GM21528 (cell line): ENCODE measurements at regions not wholly inside any gene's neighbourhood (a gene's known extent, or its start where the extent isn't known, plus 50 kb on each side); places are given as distances from the start of the nearest gene placed in this dataset.
"Not testable (repeated sequence)": the region's sequence is repeated elsewhere in the genome, so short reads cannot be mapped to it uniquely, and the experiment has no call there.

ENCODE experiments used
- ATAC-seq: cut with Tn5 transposase; IDR thresholded peaks from one replicate; pipeline ENCODE4 v1.9.1; 2021; ENCODE audit warnings: mild to moderate bottlenecking, moderate library complexity; ENCODE audit not compliant: unreplicated experiment, low FRiP score

DNA sequence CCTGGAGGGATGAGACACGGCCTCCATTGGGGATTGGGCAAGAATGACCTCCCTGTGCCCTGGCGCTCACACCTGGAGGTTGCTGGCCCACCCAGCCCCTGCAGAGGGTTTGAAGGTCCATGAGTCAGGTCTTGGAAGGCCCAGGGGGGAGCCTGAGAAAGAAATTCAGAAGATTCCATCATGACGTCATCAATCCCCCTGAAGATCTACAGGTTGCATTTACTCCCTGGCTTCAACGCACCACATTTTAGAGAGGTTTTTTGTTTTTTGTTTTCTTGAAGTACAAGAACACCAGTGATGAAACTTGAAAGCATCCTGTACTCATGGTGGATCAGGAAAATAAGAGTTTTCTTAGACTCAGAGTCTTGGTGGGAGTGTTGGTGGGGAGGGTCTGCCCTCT lies 82.4 kb upstream of the SLC25A33 start:
- no peak for ATAC-seq

DNA sequence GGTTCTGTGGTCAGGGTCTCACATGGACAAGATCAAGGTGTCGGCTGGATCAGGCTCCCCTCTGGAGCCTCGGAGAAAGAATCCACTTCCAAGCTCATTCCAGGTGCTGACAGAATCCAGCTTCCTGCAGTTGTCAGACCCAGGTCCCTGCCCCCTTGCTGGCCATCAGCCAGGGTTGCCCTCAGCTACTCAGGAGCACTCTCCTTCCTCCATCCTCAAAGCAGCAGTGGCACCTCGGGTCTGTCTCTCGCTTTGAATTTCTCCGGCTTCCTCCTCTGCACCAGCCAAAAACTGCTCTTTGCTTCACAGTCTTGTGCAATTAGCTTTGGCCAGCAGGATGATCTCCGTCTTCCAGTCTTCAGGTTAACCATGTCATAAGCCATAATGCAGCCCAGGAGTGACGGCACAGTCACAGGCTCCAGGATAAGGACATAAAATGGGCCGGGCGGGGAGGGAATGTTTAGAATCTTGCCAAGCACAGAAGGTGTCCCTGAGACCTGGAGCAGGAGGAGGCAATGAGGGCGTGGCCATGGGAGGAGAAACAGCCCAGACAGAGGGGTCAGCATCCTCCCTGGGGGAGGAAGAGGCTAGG lies 79.4 kb upstream of the SLC25A33 start:
- ATAC-seq = no peak

DNA sequence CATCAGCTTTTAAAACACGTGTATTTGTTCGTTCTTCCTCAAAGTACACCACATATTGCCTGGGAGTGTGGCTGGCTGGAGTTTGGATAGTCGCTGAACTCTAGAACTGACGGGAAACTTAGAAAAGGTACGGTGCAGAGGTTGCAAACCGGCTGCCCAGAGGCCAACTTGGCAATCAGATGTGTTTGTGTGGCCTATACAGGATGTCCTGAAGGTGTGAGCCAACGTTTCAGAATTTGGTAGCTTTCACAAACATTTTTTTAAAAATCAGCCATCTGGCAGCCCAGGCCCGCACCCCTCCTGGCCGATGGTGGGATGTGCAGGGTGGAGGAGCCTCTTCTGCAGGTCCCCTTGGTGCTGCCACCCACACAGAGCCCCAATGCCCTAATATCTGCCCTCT lies 73.6 kb upstream of the SLC25A33 start:
- ATAC-seq = no peak

- ATAC-seq = no peak
Measured at GRCh38 chr1:9466780-9467758, 72.2 kb upstream of the SLC25A33 start.

DNA sequence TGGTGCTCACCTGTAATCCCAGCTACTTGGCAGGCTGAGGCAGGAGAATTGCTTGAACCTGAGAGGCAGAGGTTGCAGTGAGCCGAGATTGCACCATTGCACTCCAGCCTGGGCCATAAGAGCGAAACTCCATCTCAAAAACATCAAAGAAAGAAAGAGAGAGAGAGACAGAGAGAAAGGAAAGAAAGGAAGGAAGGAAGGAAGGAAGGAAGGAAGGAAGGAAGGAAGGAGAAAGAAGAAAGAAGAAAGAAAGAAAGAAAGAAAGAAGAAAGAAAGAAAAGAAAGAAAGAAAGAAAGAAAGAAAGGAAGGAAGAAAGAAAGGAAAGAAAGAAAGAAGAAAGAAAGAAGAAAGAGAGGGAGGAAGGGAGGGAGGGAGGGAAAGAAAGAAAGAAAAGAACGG lies 69.4 kb upstream of the SLC25A33 start:
- not testable (repeated sequence) for ATAC-seq

DNA sequence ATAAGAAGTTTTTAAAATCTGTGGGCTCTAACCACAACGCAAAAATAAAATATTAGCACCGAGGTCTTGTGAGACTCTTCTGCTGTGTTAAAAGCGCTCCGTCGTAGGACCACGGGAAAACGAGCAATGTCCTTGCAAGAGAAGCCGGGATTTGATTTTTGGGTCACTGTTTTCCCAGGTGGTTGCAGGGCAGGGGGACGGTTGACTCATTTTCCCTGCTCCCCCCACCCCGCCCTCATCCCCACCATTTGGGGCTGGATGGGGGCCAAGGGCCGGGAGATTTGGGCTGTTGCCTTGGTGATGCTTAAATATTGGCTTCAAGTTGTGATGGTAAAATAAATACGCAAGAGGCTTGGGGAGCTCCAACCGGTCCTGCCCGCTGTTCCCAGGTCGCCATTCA lies 67.6 kb upstream of the SLC25A33 start:
- ATAC-seq = no peak

DNA sequence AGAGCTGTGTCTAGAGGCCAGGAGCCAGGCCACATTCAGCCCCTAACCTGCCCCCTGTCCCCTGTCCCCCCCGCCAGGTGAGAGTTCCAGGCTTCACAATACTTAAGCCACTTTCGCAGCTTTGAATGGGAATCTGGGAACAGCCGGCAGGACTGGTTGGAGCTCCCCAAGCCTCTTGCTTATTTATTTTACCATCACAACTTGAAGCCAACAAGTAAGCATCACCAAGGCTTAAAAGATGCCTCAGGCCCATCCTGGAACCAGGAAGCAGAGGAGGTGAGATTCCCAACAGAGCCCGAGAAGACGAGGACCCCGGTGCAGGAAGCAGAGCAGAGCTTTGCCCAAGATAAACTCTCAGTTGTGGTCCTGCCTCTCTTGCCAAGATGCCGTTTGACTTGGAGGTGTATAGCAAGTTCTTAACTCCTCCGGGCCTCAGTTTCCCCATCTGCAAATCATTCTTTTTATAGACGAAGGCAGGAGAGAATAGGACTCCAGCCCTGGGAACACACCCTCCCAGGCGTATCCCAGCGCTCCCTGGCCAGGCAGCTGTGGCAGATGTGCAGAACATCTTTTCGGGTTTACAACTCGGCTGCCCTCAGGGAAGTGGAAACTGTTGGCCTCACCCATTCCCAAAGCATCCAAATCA lies 66.8 kb upstream of the SLC25A33 start:
- no peak for ATAC-seq

DNA sequence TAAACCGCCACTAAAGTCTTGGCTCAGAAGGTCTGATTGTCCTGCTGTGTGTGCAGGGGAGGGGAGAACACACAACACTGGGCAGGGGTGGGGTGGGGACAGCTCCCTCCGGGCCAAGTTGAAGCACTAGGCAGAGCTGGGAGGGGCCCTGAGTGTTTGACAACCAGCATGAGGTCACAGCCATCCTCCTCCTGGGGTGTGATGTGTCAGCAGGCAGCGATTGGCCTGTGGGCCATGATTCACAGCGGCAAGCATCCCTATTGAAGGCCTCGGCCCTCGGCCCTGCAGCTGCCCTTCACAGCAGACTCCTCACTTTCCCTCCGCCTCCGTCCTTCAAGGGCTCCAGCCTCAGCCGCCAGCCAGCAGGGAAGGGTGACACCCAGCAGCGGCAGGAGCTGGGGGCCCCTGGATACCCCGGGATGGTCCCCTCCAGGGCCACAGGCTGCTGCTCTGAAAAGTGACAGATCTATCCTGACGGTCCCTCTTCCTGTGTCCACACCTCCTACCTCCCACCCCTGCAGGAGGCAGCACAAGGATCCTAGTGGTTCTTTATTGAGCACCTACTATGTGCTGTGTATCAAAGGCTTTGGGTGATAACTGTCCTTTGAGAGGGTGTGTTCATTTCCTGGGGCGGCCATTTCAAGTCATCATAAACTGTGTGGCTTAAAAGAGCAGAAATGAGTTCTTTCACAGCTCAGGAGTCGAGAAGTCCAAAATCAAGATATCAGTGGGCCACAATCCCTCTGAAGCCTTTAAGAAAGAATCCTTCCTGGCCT lies 66.0 kb upstream of the SLC25A33 start:
- ATAC-seq = no peak

DNA sequence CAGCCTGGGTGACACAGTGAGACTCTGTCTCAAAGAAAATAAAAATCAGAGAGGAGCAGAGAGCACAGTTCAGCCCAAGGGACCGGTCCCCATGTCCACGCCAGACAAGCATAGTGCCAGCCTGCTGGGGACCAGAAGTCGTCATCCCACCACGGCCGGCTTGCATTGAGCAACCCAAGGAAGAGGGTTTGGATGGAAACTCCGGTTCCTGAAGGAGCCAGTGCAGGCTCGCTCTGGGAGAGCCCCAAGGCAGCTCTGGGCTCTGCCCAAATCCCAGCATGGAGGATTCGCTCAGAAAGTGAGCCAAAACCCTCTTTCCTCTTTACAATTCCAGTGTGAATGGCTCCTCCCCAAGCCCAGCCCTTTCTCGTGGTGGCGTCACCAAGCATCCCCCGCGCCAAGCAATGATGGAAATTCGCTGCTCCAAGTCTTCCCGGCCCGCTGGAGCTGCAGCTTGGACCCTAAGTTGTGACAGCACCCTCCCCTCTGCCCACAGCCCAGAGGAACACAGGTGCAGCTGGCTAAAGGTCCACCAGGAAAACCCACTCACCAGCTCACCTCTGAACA lies 64.1 kb upstream of the SLC25A33 start:
- ATAC-seq = no peak

GRCh38 chr1:9476790-9477463 lies 62.3 kb upstream of the SLC25A33 start:
- no peak for ATAC-seq

DNA sequence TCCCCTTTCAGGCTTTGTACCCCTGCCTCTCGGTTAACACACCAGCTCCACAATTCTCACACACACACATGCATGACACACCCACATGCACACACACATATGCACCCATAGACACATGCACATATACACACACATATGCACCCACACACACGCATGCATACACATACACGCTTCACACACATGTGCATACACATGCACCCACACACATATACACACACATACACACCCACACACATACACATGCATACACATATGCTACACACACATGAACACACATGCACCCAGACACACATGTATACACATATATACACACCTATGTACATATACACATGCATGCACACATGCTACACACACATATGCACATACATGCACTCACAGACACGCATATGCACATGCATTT lies 61.7 kb upstream of the SLC25A33 start:
- no peak for ATAC-seq

DNA sequence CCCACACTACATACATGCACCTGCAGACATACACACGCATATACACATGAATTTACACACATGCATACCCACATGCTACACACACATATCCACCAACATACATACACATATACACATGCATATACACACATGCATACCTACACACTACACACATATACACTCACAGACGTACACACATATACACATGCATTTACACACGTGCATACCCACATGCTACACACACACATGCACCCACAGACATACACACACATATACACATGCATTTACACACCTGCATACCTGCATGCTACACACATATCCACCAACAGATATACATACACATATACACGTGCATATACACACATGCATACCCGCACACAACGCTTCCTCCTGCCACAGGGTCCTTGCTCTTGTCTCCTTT lies 61.2 kb upstream of the SLC25A33 start:
- no peak for ATAC-seq

DNA sequence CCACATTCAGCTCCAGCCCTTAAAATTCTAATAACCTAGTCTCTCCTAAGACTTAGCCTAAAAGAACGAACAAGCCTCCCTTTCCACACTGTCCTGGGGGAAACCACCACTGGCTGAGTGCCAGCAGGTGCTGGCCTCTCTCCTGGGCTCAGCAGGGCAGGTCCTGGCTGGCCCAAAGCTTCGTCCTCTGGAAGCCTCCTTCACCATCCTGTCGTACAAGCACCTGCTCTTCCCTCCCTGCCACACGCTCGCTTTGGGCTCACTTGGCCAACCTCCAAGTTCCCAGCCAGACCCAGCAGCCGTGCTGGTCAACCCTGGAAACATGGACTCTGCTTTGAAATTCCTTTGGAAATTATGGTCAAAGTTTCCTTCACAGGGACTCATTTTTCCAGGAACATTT lies 58.2 kb upstream of the SLC25A33 start:
- no peak for ATAC-seq

GRCh38 chr1:9482403-9482802 lies 56.9 kb upstream of the SLC25A33 start:
- ATAC-seq = no peak

DNA sequence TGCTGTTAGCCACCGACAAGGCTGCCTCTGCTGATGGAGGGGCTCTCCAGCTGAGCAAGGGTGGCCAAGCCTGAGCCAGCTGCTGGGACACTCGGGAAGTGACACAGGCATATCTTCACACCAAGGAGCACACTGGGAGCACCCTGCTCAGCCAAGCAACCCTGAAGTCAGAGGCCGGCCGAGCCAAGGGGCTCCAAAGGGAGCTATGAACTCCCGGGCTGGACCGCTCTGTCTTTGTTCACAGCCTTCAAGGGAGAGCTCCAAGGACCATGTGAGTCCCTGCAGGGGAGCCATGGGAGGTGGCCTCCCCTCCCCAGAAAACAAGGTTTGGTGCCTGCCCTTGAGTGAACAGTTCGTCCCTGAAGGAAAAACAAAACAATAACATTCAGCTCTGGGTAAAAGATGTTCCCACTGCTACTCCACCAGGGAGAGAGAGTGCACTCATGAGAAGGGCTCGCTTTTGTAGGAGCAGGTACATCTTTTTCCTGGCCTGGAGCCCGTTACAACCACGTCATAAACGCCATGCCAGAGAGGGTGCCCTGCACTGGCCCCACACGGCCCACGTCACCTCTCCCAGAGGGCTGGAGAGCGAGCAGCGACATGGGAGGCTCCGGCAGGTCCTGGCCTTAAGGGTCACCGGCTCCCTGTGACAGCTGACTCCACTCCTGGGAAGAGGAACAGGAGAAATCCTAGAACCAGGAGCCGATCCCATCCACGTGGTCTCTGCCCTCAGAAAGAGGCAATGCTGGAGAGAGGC lies 56.3 kb upstream of the SLC25A33 start:
- ATAC-seq = no peak

DNA sequence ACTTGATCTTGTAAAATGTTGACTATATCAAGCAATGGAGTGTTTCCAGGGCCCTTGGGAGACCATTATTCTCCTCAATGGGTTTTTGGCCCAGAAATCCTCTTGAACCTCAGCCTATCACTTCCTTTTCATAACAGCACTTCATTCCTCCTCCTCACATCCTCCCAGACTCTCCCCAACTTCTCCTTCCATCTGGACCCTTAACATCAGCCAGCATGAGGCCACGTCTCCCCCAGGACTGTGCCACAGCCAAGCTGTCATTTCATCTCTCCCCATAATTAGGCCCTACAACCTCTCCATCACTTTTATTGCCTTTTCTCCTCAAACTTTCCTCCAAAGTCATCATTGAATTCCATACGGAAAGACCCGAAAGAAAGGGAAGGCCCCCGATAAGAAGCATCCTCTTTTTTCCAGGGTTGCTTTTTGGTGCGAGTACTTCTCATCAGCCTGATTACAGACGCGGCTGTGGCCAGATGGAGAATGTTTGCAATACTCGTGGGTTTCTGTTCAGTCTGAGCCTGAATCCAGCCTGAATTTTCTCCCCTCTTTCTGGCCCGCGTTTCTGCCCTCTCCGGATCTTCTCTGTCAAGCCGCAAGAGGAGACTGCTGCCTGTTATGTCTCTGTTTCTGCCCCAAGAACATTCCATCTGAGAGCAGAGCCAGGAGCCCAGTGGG lies 52.7 kb upstream of the SLC25A33 start:
- ATAC-seq = no peak
